GM04503 (cell line): ENCODE measurements at regions not wholly inside any gene's neighbourhood (a gene's known extent, or its start where the extent isn't known, plus 50 kb on each side); places are given as distances from the start of the nearest gene placed in this dataset.
"Not testable (repeated sequence)": the region's sequence is repeated elsewhere in the genome, so short reads cannot be mapped to it uniquely, and the experiment has no call there.

ENCODE experiments used
- DNase-seq: peaks from one replicate; pipeline ENCODE4 v3.0.0-alpha.2; 2012; ENCODE audit warnings: low read depth

GRCh38 chr16:21422824-21423223, 144.7 kb upstream of the CRYM start:
- not testable (repeated sequence) for DNase-seq

DNA sequence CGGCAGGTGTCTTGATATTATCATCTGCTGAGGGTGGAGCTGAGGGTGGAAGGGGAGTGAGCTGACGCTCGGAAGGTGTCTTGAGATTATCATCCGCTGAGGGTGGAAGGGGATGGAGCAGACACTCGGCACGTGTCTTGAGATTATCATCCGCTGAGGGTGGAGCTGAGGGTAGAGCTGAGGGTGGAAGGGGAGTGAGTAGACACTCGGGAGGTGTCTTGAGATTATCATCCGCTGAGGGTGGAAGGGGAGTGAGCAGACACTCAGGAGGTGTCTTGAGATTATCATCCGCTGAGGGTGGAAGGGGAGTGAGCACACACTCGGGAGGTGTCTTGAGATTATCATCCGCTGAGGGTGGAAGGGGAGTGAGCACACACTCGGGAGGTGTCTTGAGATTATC, 126.6 kb upstream of the CRYM start:
- DNase-seq = not testable (repeated sequence)

DNA sequence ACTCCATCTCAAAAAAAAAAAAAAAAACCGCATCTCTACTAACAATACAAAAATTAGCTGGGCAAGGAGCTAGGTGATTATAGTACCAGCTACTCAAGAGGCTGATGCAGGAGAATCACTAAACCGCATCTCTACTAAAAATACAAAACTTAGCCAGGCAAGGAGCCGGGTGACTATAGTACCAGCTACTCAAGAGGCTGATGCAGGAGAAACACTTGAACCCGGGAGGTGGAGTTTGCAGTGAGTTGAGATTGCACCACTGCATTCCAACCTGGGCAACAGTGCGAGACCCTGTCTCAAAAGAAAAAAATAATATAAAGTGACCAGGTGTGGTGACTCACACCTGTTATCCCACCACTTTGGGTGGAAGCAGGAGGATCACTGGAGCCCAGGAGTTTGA, 119.8 kb upstream of the CRYM start:
- DNase-seq = not testable (repeated sequence)

DNA sequence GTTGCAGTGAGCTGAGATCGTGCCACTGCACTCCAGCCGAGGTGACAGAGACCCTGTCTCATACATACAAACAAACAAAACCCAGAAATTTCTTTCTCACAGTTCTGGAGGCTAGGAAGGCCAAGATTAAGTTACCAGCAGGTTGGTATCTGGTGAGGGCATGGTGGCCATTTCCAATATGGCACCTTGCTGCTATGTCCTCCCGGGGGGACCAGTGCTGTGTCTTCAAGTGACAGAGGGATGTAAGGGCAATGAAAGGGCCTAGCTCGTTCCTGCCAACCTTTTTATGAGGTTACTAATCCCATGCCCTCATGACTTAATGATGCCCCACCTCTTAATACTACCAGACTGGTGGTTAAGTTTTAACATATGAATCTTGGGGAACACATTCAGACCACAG, 118.5 kb upstream of the CRYM start:
- DNase-seq = not testable (repeated sequence)

GRCh38 chr16:21390634-21391033, 112.5 kb upstream of the CRYM start:
- not testable (repeated sequence) for DNase-seq

- not testable (repeated sequence) for DNase-seq
Measured at GRCh38 chr16:21389860-21390259, 111.8 kb upstream of the CRYM start.

GRCh38 chr16:21387757-21388156, 109.7 kb upstream of the CRYM start:
- DNase-seq = not testable (repeated sequence)

DNA sequence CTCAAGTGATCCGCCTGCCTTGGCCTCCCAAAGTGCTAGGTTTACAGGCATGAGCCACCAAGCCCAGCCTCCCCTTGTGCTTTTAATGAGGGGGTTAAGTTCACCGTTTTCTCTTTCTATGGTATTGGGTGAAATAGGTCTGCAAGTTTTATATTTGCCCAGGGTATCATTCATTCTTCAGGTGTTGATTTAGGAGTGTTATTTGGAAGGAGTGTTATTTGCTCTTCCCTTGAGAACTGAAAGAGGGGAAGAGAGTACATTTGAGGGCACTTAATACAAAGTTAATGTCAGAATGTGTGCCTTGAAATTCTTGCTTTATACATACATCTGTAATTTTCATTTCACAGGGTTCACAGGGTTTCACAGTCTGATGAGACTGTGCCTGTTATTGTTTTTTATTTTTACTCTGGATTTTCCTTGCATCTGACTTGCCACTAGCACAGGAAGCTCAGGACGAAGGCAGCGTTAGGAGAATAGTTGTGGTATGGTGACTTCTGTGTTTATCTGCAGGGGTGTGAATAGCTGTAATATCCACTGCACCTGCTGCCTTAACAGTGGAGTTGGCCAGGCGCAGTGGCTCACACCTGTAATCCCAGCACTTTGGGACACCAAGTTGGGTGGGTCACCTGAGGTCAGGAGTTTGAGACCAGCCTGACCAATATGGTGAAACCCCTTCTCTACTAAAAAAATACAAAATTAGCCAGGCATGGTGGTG, 108.3 kb upstream of the CRYM start:
- DNase-seq = not testable (repeated sequence)

- not testable (repeated sequence) for DNase-seq
Measured at GRCh38 chr16:21383682-21384081, 105.6 kb upstream of the CRYM start.

DNA sequence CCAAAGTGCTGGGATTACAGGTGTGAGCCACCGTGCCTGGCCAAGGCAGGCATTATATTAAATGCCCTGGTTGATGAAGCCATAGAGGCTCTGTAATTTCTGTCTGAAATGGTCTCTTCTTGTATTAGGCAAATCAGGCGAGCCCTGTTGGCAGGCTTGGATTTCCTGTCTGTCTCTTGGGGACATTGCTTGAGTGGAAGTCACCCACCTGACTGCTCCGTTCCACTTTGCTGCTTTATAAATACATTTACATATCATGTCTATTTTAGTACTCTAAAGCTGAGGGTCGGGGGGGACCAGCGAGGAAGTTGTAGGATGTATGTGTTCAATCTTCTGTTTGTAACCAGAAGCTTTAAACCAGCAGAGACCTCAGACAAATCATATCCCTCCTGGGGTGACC, 101.6 kb upstream of the CRYM start:
- not testable (repeated sequence) for DNase-seq

DNA sequence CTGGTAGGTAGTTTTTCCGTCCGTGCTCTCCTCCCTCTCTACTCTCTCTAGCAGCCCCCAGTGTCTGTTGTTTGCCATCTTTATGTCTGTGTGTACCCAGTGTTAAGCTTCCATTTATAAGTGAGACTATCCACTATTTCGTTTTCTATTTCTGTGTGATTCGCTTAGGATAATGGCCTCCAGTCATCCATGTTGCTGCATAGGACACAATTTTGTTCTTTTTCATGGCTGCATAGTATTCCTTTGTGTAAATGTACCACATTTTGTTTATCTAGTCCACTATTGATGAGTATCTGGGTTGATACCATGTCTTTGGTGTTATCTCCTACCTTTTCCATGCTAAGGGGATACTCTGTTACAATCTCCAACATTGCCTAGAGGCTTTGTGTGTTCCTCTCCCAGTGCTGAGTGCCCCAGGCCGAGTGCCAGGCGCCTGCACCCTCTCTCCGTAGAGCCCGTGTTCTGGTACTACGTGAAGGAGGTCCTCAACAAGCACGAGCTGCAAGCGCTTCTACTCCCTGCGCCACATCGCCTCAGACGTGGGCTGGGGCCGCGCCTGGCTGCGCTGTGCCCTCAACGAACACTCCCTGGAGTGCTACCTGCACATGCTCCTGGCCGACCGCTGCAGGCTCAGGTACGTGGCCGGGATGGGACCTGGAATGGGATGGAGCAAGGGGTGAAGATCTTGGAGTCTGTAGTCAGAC, 98.3 kb upstream of the CRYM start:
- DNase-seq = not testable (repeated sequence)

DNA sequence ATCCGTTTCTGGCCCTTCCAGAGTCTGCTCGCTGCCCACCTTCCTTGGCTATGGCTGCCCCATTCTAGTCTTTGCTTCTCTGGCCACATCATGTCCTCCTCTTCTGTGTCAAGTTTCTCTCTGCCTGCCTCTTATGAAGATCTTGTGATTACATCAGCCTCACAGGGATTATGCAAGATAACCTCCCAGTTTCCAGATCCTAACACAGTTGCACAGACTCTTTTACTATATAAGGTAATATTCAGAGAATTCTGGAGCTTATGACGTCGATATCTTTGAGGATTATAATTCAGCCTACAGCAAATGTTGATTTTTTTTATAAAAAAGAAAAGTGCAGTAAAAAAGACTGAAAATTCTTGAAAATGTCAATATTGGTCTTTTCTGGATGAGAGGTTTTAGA, 97.2 kb upstream of the CRYM start:
- not testable (repeated sequence) for DNase-seq

DNA sequence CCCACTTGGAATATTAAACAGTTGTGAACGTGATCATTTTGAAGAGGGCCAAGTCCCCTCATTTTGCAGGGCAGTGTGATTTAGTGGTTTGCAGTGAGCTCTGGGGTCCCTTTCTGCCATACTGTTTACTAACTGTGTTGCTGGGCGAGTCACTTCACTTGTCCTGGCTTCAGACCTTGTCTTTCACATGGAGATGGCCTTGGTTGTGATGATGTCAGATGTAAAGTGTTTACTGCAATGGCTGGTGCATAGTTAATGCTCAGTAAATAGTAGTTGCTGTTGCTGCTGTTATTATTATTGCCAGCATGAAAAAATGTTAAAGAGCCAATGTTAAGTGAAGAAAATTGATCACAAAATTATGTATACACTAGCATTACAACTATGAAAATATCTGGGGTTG, 95.4 kb upstream of the CRYM start:
- DNase-seq = not testable (repeated sequence)

- not testable (repeated sequence) for DNase-seq
Measured at GRCh38 chr16:21372862-21373261, 94.8 kb upstream of the CRYM start.

DNA sequence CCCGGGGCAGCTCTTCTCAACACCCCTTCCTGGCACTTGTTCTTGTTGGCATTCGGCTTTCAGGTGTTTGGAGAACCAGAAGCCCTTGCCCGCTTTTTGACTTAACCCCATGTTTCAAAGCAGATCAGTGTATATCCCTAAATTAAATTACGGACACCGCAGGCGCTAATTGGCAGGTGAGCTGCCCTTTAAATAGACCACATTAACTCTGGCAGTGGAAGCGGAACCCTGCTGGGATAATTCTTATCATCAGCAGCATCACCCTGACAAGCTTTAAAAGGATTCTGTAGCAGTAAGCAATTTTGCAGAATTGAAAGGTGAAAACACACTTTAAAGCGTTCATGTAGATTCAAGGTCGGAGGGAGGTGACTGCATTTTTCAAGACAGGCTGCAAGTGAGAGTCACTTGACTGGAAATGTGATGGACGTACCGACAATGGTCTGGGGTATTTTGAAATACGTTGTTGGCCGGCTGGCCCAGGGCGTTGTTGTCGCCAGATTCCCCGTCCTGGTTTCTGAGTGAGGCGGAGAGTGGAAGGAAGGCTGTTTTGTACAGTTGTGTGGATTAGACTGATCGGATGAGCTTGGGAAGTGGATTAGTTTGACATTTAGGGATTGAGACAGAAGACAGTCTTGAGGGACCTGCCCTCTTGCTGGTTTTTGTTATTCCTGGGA, 94.2 kb upstream of the CRYM start:
- not testable (repeated sequence) for DNase-seq

DNA sequence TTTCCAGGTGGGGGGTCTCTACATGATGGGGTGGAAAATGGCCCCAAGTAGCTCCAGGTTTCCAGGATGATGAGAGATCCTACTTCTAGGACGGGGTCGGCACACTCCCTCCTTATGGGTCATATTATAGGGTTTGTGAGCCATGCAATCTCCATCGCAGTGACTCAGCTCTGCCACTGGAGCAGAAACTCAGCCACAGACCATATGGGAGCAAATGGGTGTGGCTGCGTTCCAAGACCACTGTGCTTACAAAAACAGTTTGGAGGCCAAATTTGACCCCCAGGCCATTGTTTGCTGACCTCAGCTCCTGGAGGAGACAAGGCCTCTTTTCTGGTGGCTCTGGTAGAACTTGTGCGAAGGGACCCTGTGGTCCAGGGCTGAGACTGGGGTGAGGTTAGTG, 92.7 kb upstream of the CRYM start:
- DNase-seq = peak; percentile 8

- DNase-seq = not testable (repeated sequence)
Measured at GRCh38 chr16:21368973-21369942, 91.2 kb upstream of the CRYM start.

DNA sequence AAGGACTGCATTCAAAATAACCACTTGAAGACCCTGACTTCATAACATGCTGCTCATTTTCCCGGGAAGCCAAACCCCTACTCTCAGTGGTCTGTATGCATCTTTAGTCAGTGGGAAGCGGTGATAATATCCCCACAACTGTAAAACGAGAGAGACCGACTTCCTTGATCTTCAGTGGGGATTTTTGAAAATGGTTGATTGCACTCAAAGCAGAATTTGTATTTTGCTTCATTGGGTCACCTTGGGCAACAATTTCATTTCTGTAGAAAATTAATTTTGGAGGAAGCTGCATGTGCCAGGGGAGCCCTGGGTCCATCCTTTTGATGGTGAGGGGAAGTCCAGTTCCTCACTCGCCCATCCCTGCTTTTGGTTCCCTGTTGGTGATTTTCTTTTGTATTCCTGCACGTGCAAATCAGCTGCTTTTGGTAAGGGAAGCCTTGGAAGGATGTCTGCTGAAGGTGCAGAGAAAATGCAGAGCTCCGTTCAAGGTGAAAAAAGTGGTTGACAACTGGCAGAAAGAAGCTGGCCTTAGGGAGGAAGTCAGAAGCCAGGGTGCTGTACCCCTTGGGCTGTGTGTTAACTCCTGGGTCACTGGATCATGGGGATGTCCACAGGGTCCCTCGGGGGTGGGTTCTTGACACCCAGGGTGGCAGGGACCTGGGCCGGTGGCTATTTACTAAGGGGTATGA, 89.8 kb upstream of the CRYM start:
- not testable (repeated sequence) for DNase-seq

DNA sequence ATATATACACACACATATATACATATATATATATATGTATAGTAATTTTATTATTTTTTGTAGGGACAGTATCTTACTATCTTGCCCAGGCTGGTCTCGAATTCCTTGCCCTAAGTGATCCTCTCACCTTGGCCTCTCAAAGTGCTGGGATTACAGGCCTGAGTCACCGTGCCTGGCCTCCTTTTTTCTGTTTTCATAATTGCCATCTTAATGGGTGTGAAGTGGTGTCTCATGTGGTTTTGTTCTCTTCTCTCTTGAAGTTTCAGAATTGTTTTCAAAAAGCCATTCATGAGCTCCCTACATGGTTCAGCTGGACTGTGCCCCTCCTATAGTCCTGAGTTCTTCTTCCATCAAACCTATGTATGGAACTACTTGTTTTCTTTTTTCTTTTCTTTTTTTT, 88.9 kb upstream of the CRYM start:
- DNase-seq = not testable (repeated sequence)

DNA sequence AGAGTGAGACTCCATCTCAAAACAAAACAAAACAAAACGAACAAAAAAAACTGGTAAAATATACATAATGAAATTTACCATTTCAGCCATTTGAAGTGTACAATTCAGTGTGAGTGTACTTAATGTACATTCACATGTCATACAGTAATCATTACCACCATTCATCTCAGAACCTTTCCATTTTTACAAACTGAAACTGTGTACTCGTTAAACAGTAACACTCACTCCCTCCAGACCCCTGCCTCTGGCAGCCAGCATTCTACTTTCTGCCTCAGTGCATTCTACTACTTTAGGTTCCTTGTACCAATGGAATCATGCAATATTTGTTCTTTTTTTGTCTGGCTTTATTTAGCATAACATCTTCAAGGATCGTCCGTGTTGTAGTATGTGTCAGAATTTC, 87.5 kb upstream of the CRYM start:
- DNase-seq = not testable (repeated sequence)
